ENCODE measurements at regions not wholly inside any gene's neighbourhood (a gene's known extent, or its start where the extent isn't known, plus 50 kb on each side); places are given as distances from the start of the nearest gene placed in this dataset.

- H3K36me3 ChIP-seq (replicated peaks in 1 of 2), result no peaks in the 10 kb centered on the region
- H3K27ac ChIP-seq, result peak overlapping the region in 2 of 5 donors; percentile 59 to 89
- H3K27me3 ChIP-seq, result no peaks in the 10 kb centered on the region
- DNase-seq, result peak in 4 of 7 donors; percentile 19 to 38 (median 34)
- no peaks in the 10 kb centered on the region for H3K9me3 ChIP-seq (replicated peaks in 1 of 3)
- no peak overlapping the region for H3K4me3 ChIP-seq
- H3K4me1 ChIP-seq (replicated peaks in 1 of 2), result peaks cover 0 to 27% of the 10 kb centered on the region in 2 donors
- 42 to 80% (median 49%) methylated on average over 2 to 4 of the region's 4 CpGs for WGBS, 4 donors
- intact Hi-C loops (cut with DNase I), result no loop called here
- TF ChIP-seq POLR2A (IDR thresholded peaks at IDR 0.05), result no peak
- no peak for TF ChIP-seq CTCF (IDR thresholded peaks at IDR 0.05)
Observed at GRCh38 chr10:78541481-78542140, 507.9 kb downstream of the RPS24 start.

GRCh38 chr10:78542141-78542489, 508.5 kb downstream of the RPS24 start:
- Histone ChIP-seq H3K36me3 (replicated peaks in 1 of 2) (no peaks in the 10 kb centered on the region), H3K27ac (peak overlapping the region in 3 of 5 donors; percentile 3 to 89 (median 59)), H3K4me3 (no peak overlapping the region), H3K27me3 (no peaks in the 10 kb centered on the region), H3K4me1 (replicated peaks in 1 of 2) (peaks cover 0 to 27% of the 10 kb centered on the region in 2 donors), H3K9me3 (replicated peaks in 1 of 3) (no peaks in the 10 kb centered on the region)
- TF ChIP-seq CTCF (IDR thresholded peaks at IDR 0.05) (no peak), POLR2A (IDR thresholded peaks at IDR 0.05) (no peak)
- intact Hi-C loops (cut with DNase I), result no loop called here
- DNase-seq, result no peak
- 58 to 81% (median 77%) methylated on average over 6 of the region's 6 CpGs for WGBS, 4 donors

- no peaks in the 10 kb centered on the region for H3K9me3 ChIP-seq (replicated peaks in 1 of 3)
- DNase-seq, result no peak
- 67 to 87% (median 69%) methylated on average over 6 to 7 of the region's 7 CpGs for WGBS, 4 donors
- H3K36me3 ChIP-seq (replicated peaks in 1 of 2), result no peaks in the 10 kb centered on the region
- no peak overlapping the region for H3K4me3 ChIP-seq
- H3K27ac ChIP-seq, result peak overlapping the region in 4 of 5 donors; percentile 3 to 89 (median 32)
- TF ChIP-seq CTCF (IDR thresholded peaks at IDR 0.05), result no peak
- no peak for TF ChIP-seq POLR2A (IDR thresholded peaks at IDR 0.05)
- H3K4me1 ChIP-seq (replicated peaks in 1 of 2), result peaks cover 0 to 27% of the 10 kb centered on the region in 2 donors
- no peaks in the 10 kb centered on the region for H3K27me3 ChIP-seq
- intact Hi-C loops (cut with DNase I), result no loop called here
Observed at GRCh38 chr10:78542521-78542920, 508.9 kb downstream of the RPS24 start.

- Histone ChIP-seq H3K27me3 (no peaks in the 10 kb centered on the region), H3K36me3 (replicated peaks in 1 of 2) (no peaks in the 10 kb centered on the region), H3K9me3 (replicated peaks in 1 of 3) (no peaks in the 10 kb centered on the region), H3K4me1 (replicated peaks in 1 of 2) (peaks cover 0 to 27% of the 10 kb centered on the region in 2 donors), H3K27ac (peak overlapping the region in 3 of 5 donors; percentile 6 to 89 (median 59)), H3K4me3 (no peak overlapping the region)
- TF ChIP-seq POLR2A (IDR thresholded peaks at IDR 0.05), result no peak
- TF ChIP-seq CTCF (IDR thresholded peaks at IDR 0.05), result no peak
- intact Hi-C loops (cut with DNase I), result no loop called here
- WGBS, 4 donors, result 70 to 87% (median 79%) methylated on average over 6 to 9 of the region's 9 CpGs
- DNase-seq, result no peak
Observed at GRCh38 chr10:78543031-78543748, 509.5 kb downstream of the RPS24 start.
